ENCODE measurements at regions not wholly inside any gene's neighbourhood (a gene's known extent, or its start where the extent isn't known, plus 50 kb on each side); places are given as distances from the start of the nearest gene placed in this dataset.
"Not testable (repeated sequence)": the region's sequence is repeated elsewhere in the genome, so short reads cannot be mapped to it uniquely, and the experiment has no call there.

DNA sequence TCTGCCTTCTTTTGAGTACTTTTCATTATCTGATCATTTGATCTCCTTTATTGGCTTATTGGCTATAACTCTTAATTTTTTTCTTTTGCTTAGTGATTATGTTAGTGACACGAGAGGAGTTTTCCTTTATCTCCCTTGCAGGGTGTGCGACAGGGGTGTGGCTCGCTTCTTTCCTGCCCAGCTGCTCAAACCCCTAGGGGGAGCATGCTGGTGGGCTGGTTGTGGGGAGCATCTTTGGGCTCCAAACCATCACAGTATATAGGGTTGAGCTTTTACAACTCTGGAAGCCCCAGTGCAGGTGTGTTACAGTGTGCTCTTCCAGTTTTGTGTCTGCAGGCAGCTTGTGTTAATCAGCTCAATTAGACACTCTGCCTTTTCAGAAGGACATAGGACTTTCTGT, 357.0 kb upstream of the TMEFF2 start:
- Histone ChIP-seq H3K79me2 (ENCODE audit: insufficient read depth, low read length) (no peaks in the 10 kb centered on the region), H3K9me3 (ENCODE audit: insufficient read depth, low read depth, low read length) (no peaks in the 10 kb centered on the region), H3K4me3 (ENCODE audit: low read length, poor library complexity, severe bottlenecking) (no peak overlapping the region), H3K36me3 (ENCODE audit: insufficient read depth, low read length) (no peaks in the 10 kb centered on the region), H3K27me3 (ENCODE audit: insufficient read depth, low read length, poor library complexity, severe bottlenecking) (no peaks in the 10 kb centered on the region), H4K20me1 (ENCODE audit: insufficient read depth, low read length, poor library complexity, severe bottlenecking) (no peaks in the 10 kb centered on the region), H3K4me2 (ENCODE audit: low read depth, low read length, poor library complexity, severe bottlenecking) (no peak overlapping the region), H3F3A (ENCODE audit: low read depth) (no peaks in the 10 kb centered on the region), H3K9me2 (replicated peaks; ENCODE audit: low read depth, low read length) (no peaks in the 10 kb centered on the region), H3K4me1 (ENCODE audit: insufficient read depth, low read length, poor library complexity, severe bottlenecking) (no peaks in the 10 kb centered on the region), H3K9ac (ENCODE audit: low read depth, low read length, poor library complexity, severe bottlenecking) (no peak overlapping the region), H2AFZ (ENCODE audit: low read length) (no peak overlapping the region)
- no peak for TF ChIP-seq EZH2phosphoT487 (IDR thresholded peaks at IDR 0.05; ENCODE audit: borderline replicate concordance)
- TF ChIP-seq, protein P1, sequence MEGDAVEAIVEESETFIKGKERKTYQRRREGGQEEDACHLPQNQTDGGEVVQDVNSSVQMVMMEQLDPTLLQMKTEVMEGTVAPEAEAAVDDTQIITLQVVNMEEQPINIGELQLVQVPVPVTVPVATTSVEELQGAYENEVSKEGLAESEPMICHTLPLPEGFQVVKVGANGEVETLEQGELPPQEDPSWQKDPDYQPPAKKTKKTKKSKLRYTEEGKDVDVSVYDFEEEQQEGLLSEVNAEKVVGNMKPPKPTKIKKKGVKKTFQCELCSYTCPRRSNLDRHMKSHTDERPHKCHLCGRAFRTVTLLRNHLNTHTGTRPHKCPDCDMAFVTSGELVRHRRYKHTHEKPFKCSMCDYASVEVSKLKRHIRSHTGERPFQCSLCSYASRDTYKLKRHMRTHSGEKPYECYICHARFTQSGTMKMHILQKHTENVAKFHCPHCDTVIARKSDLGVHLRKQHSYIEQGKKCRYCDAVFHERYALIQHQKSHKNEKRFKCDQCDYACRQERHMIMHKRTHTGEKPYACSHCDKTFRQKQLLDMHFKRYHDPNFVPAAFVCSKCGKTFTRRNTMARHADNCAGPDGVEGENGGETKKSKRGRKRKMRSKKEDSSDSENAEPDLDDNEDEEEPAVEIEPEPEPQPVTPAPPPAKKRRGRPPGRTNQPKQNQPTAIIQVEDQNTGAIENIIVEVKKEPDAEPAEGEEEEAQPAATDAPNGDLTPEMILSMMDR (conservative IDR thresholded peaks at IDR 0.05; ENCODE audit: low read length): no peak

DNA sequence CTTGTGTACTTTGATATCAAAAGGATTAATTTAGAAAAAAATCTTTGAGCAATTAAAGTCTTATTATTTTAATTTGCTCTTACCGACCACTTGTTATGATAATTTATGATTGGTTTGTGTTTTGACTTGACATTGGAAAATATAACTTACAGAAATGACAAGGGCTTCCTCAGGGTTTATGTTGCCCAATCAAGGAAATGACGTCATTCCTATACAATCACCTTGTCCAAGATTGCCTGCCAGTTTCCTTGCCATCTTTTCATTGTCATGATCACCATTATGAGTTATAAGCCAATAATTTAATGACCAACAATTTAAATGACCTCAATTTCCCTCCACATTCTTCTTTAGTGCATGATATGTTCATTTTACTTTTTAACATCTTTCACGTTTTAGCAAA, 351.8 kb upstream of the TMEFF2 start:
- H3F3A ChIP-seq (ENCODE audit: low read depth): no peaks in the 10 kb centered on the region
- no peaks in the 10 kb centered on the region for H3K79me2 ChIP-seq (ENCODE audit: insufficient read depth, low read length)
- no peaks in the 10 kb centered on the region for H3K9me2 ChIP-seq (replicated peaks; ENCODE audit: low read depth, low read length)
- TF ChIP-seq, protein P1 (conservative IDR thresholded peaks at IDR 0.05; ENCODE audit: low read length): no peak
- TF ChIP-seq EZH2phosphoT487 (IDR thresholded peaks at IDR 0.05; ENCODE audit: borderline replicate concordance): no peak
- H3K9ac ChIP-seq (ENCODE audit: low read depth, low read length, poor library complexity, severe bottlenecking): no peak overlapping the region
- H2AFZ ChIP-seq (ENCODE audit: low read length): no peak overlapping the region
- no peaks in the 10 kb centered on the region for H4K20me1 ChIP-seq (ENCODE audit: insufficient read depth, low read length, poor library complexity, severe bottlenecking)
- H3K9me3 ChIP-seq (ENCODE audit: insufficient read depth, low read depth, low read length): no peaks in the 10 kb centered on the region
- H3K4me2 ChIP-seq (ENCODE audit: low read depth, low read length, poor library complexity, severe bottlenecking): no peak overlapping the region
- no peaks in the 10 kb centered on the region for H3K4me1 ChIP-seq (ENCODE audit: insufficient read depth, low read length, poor library complexity, severe bottlenecking)
- no peaks in the 10 kb centered on the region for H3K36me3 ChIP-seq (ENCODE audit: insufficient read depth, low read length)
- no peaks in the 10 kb centered on the region for H3K27me3 ChIP-seq (ENCODE audit: insufficient read depth, low read length, poor library complexity, severe bottlenecking)
- H3K4me3 ChIP-seq (ENCODE audit: low read length, poor library complexity, severe bottlenecking): no peak overlapping the region

DNA sequence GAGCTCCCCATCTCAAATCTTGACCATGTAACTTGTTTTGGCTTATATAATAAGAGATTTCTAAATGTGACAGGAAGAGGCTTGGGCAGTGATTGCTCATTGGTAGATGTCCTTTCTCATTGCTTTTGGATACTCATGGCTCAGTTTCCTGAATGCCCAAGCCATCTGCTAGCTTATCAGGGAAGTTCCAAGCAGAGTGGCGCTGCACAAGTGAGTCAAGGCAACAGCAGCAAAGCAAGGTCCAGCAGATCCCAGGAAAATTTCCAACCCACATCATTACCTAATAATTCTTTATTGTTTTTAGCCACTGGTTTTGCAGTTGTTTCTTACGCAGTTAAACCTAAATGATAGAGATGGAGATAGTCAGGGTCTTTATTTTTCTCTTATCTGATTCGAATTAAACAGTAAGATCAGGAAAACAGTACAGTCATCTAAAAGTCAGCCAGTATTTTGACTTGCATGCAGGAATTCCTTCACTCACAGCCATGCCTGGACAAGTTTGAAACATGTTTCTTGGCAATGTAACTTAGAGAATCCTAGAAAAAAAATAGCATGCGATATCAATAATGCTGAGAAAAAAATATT, 349.7 kb upstream of the TMEFF2 start:
- Histone ChIP-seq H3K4me3 (ENCODE audit: low read length, poor library complexity, severe bottlenecking) (no peak overlapping the region), H3K4me2 (ENCODE audit: low read depth, low read length, poor library complexity, severe bottlenecking) (no peak overlapping the region), H3K9me2 (replicated peaks; ENCODE audit: low read depth, low read length) (no peaks in the 10 kb centered on the region), H3K4me1 (ENCODE audit: insufficient read depth, low read length, poor library complexity, severe bottlenecking) (no peaks in the 10 kb centered on the region), H3K9me3 (ENCODE audit: insufficient read depth, low read depth, low read length) (no peaks in the 10 kb centered on the region), H3K27me3 (ENCODE audit: insufficient read depth, low read length, poor library complexity, severe bottlenecking) (no peaks in the 10 kb centered on the region), H3K36me3 (ENCODE audit: insufficient read depth, low read length) (no peaks in the 10 kb centered on the region), H3K79me2 (ENCODE audit: insufficient read depth, low read length) (no peaks in the 10 kb centered on the region), H3K9ac (ENCODE audit: low read depth, low read length, poor library complexity, severe bottlenecking) (no peak overlapping the region), H3F3A (ENCODE audit: low read depth) (no peaks in the 10 kb centered on the region), H4K20me1 (ENCODE audit: insufficient read depth, low read length, poor library complexity, severe bottlenecking) (no peaks in the 10 kb centered on the region), H2AFZ (ENCODE audit: low read length) (no peak overlapping the region)
- TF ChIP-seq, protein P1 (conservative IDR thresholded peaks at IDR 0.05; ENCODE audit: low read length): no peak
- no peak for TF ChIP-seq EZH2phosphoT487 (IDR thresholded peaks at IDR 0.05; ENCODE audit: borderline replicate concordance)

DNA sequence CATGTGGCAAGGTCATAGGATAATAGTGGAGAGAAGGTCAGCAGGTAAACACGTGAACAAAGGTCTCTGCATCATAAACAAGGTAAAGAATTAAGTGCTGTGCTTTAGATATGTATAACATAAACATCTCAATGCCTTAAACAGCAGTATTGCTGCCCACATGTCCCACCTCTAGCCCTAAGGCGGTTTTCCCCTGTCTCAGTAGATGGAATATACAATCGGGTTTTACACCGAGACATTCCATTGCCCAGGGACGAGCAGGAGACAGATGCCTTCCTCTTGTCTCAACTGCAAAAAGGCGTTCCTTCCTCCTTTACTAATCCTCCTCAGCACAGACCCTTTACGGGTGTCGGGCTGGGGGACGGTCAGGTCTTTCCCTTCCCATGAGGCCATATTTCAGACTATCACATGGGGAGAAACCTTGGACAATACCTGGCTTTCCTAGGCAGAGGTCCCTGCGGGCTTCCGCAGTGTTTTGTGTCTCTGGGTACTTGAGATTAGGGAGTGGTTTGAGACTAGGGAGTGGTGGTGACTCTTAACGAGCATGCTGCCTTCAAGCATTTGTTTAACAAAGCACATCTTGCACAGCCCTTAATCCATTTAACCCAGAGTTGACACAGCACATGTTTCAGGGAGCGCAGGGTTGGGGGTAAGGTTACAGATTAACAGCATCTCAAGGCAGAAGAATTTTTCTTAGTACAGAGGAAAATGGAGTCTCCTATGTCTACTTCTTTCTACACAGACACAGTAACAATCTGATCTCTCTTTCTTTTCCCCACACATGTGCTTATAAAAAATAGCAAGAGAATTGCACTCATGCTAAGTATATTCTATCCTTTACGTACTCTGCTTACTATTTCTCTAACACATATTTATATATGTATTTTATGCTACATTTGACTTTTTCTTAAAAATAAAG, 347.7 kb upstream of the TMEFF2 start:
- H2AFZ ChIP-seq (ENCODE audit: low read length); H3K9ac ChIP-seq (ENCODE audit: low read depth, low read length, poor library complexity, severe bottlenecking); H3K36me3 ChIP-seq (ENCODE audit: insufficient read depth, low read length); H4K20me1 ChIP-seq (ENCODE audit: insufficient read depth, low read length, poor library complexity, severe bottlenecking); H3K9me3 ChIP-seq (ENCODE audit: insufficient read depth, low read depth, low read length); H3K4me3 ChIP-seq (ENCODE audit: low read length, poor library complexity, severe bottlenecking); H3K9me2 ChIP-seq (replicated peaks; ENCODE audit: low read depth, low read length); H3K4me2 ChIP-seq (ENCODE audit: low read depth, low read length, poor library complexity, severe bottlenecking); H3F3A ChIP-seq (ENCODE audit: low read depth); H3K79me2 ChIP-seq (ENCODE audit: insufficient read depth, low read length); H3K4me1 ChIP-seq (ENCODE audit: insufficient read depth, low read length, poor library complexity, severe bottlenecking); H3K27me3 ChIP-seq (ENCODE audit: insufficient read depth, low read length, poor library complexity, severe bottlenecking): not testable (repeated sequence)
